Esophagus muscularis mucosa (tissue), 4 donors: ENCODE measurements at regions not wholly inside any gene's neighbourhood (a gene's known extent, or its start where the extent isn't known, plus 50 kb on each side); places are given as distances from the start of the nearest gene placed in this dataset.

Experiments used
- CTCF ChIP-seq, 3 experiments: fragments of 200-600 bp in 2 of 3; fragments of 450-650 bp in 1 of 3; sonication (generic) in 2 of 3; IDR thresholded peaks; one replicate each; pipeline ENCODE4 v1.5.1; 2017 to 2019; ENCODE audit warnings: antibody characterized with exemption in 3 of 3, mild to moderate bottlenecking in 2 of 3, moderate library complexity in 1 of 3
- EP300 ChIP-seq: sonication (generic); formaldehyde crosslinking; IDR thresholded peaks from one replicate; pipeline ENCODE4 v1.6.1; 2017; ENCODE audit warnings: antibody characterized with exemption
- POLR2AphosphoS5 ChIP-seq, 2 donors: sonication (generic); formaldehyde crosslinking; IDR thresholded peaks; one replicate each; pipeline ENCODE4 v1.6.1; 2017; ENCODE audit warnings: antibody characterized with exemption in 2 of 2

- TF ChIP-seq CTCF (IDR thresholded peaks at IDR 0.05): no peak
- TF ChIP-seq POLR2AphosphoS5 (IDR thresholded peaks at IDR 0.05): no peak
- TF ChIP-seq EP300: no peak
Measured at GRCh38 chr7:153061910-153062528, 302.5 kb downstream of the ACTR3B start.
